Mucosa of descending colon (tissue), 3 donors: ENCODE measurements at regions not wholly inside any gene's neighbourhood (a gene's known extent, or its start where the extent isn't known, plus 50 kb on each side); places are given as distances from the start of the nearest gene placed in this dataset.
"Not testable (repeated sequence)": the region's sequence is repeated elsewhere in the genome, so short reads cannot be mapped to it uniquely, and the experiment has no call there.

Experiments used
- ATAC-seq: fragments of 200-7000 bp; cut with Tn5 transposase; one replicate; pipeline ENCODE4 v1.9.1; 2020; ENCODE audit warnings: mild to moderate bottlenecking, moderate library complexity
- DNase-seq, 3 donors: peaks; one replicate each; pipeline ENCODE4 v3.0.0-alpha.2; 2020
- H3K36me3 ChIP-seq: fragments of 200-600 bp; one replicate; pipeline ENCODE4 v1.8.0; 2021; ENCODE audit warnings: low read depth, mild to moderate bottlenecking
- H3K4me1 ChIP-seq: fragments of 200-600 bp; one replicate; pipeline ENCODE4 v1.8.0; 2021; ENCODE audit warnings: low read depth, mild to moderate bottlenecking
- H3K4me3 ChIP-seq: fragments of 200-600 bp; one replicate; pipeline ENCODE4 v1.8.0; 2021; ENCODE audit warnings: mild to moderate bottlenecking
- H3K9me3 ChIP-seq: fragments of 200-600 bp; one replicate; pipeline ENCODE4 v1.8.0; 2021; ENCODE audit warnings: mild to moderate bottlenecking
- CTCF ChIP-seq: fragments of 200-600 bp; IDR thresholded peaks from one replicate; pipeline ENCODE4 v1.8.0; 2022; ENCODE audit warnings: antibody characterized with exemption, mild to moderate bottlenecking
- intact Hi-C, 2 donors: fragments of 100-400 bp; cut with DNase I in 1 of 2; cut with micrococcal nuclease in 1 of 2; formaldehyde crosslinking; loops; one replicate each; pipeline versions ENCODE4 v1.11.0 to v1.11.1; 2022; cut with DNase I, micrococcal nuclease
- donor health status: DM: no; HTN: no; CAD: no; lungs with moderate emphysema.
- donor health status: DM: no; HTN: no; CAD: no.
- donor health status: DM: no; HTN: yes; CAD: no.

- no peaks in the 10 kb centered on the region for H3K36me3 ChIP-seq
- intact Hi-C loops = no loop called here
- DNase-seq = no peak
- no peaks in the 10 kb centered on the region for H3K9me3 ChIP-seq
- no peak for TF ChIP-seq CTCF
- H3K4me3 ChIP-seq = no peak overlapping the region
- no peaks in the 10 kb centered on the region for H3K4me1 ChIP-seq
- no peak for ATAC-seq
Measured at GRCh38 chr2:134056173-134056572, 197.7 kb upstream of the MGAT5 start.

- intact Hi-C loops, H3K4me3 ChIP-seq, ATAC-seq, DNase-seq, H3K9me3 ChIP-seq, H3K4me1 ChIP-seq, H3K36me3 ChIP-seq: not testable (repeated sequence)
Measured at GRCh38 chr2:134061066-134061465, 192.8 kb upstream of the MGAT5 start.

DNA sequence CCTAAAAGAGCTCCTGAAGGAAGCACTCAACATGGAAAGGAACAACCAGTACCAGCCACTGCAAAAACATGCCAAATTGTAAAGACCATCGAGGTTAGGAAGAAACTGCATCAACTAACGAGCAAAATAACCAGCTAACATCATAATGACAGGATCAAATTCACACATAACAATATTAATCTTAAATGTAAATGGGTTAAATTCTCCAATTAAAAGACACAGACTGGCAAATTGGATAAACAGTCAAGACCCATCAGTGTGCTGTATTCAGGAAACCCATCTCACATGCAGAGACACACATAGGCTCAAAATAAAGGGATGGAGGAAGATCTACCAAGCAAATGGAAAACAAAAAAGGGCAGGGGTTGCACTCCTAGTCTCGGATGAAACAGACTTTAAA, 191.6 kb upstream of the MGAT5 start:
- H3K4me3 ChIP-seq, H3K4me1 ChIP-seq, ATAC-seq, H3K36me3 ChIP-seq, H3K9me3 ChIP-seq, intact Hi-C loops, DNase-seq: not testable (repeated sequence)

DNA sequence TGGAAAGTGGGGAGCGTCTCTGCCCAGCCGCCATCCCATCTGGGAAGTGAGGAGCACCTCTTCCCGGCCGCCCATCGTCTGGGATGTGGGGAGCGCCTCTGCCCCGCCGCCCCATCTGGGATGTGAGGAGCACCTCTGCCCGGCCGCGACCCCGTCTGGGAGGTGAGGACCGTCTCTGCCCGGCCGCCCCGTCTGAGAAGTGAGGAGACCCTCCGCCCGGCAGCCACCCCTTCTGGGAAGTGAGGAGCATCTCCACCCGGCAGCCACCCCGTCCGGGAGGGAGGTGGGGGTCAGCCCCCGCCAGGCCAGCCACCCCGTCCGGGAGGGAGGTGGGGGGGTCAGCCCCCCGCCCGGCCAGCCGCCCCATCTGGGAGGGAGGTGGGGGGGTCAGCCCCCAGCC, 190.0 kb upstream of the MGAT5 start:
- not testable (repeated sequence) for ATAC-seq

GRCh38 chr2:134070281-134070741, 183.6 kb upstream of the MGAT5 start:
- no peaks in the 10 kb centered on the region for H3K4me1 ChIP-seq
- ATAC-seq (no peak), DNase-seq (no peak)
- H3K9me3 ChIP-seq = no peaks in the 10 kb centered on the region
- no peaks in the 10 kb centered on the region for H3K36me3 ChIP-seq
- intact Hi-C loops = no loop called here
- TF ChIP-seq CTCF = no peak
- H3K4me3 ChIP-seq = no peak overlapping the region

More for the DNA sequence above, 190.0 kb upstream of the MGAT5 start:
- H3K4me3 ChIP-seq, H3K4me1 ChIP-seq, intact Hi-C loops, H3K36me3 ChIP-seq, H3K9me3 ChIP-seq, DNase-seq: not testable (repeated sequence)

DNA sequence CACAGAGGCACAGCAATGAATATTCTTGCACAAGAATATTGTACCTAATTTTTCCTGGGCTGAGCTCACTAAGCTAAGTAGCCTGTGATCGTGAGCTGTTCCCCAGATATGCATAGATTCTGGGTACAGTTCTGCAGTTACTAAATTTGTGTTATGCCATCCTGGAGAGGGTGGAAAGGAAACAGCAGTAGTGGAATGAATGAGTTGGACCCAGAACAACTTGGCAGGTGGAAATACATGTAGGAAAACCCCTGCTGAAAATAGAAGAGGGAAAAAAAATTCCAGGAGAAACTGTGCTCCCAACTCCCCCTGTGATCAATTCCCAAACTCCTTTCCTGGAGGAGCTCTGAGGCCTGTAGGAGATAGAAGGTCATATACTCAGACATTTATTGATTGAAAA, 181.5 kb upstream of the MGAT5 start:
- no peaks in the 10 kb centered on the region for H3K4me1 ChIP-seq
- ATAC-seq (no peak), DNase-seq (no peak)
- no peaks in the 10 kb centered on the region for H3K9me3 ChIP-seq
- TF ChIP-seq CTCF = no peak
- no peak overlapping the region for H3K4me3 ChIP-seq
- H3K36me3 ChIP-seq = no peaks in the 10 kb centered on the region
- intact Hi-C loops = no loop called here

- no peak for ATAC-seq
- Histone ChIP-seq H3K36me3 (no peaks in the 10 kb centered on the region), H3K4me3 (no peak overlapping the region), H3K9me3 (no peaks in the 10 kb centered on the region), H3K4me1 (no peaks in the 10 kb centered on the region)
- no peak for TF ChIP-seq CTCF
- no peak for DNase-seq
- intact Hi-C loops = no loop called here
Measured at GRCh38 chr2:134073023-134073422, 180.8 kb upstream of the MGAT5 start.
